ENCODE measurements at regions not wholly inside any gene's neighbourhood (a gene's known extent, or its start where the extent isn't known, plus 50 kb on each side); places are given as distances from the start of the nearest gene placed in this dataset.

DNA sequence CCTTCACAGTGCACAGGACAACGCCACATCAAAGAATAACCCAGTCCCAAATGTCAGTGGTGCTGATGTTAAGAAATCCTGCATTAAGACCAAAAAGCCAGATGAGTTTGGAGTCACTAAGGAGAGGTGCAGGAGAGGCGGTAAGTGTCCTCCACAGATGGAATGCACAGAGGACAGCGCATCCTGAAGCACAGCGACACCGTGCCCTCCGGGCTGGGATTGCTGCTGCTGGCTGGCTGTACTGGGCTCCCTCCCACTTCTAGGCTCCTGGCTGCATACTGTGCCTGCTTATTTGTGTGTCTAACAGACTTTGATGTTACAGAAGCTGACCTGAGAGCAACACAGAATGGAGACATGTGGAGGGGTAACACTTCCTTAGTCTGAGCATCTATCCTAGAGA, 325.6 kb upstream of the BOD1L1 start:
- TF ChIP-seq, protein P1, sequence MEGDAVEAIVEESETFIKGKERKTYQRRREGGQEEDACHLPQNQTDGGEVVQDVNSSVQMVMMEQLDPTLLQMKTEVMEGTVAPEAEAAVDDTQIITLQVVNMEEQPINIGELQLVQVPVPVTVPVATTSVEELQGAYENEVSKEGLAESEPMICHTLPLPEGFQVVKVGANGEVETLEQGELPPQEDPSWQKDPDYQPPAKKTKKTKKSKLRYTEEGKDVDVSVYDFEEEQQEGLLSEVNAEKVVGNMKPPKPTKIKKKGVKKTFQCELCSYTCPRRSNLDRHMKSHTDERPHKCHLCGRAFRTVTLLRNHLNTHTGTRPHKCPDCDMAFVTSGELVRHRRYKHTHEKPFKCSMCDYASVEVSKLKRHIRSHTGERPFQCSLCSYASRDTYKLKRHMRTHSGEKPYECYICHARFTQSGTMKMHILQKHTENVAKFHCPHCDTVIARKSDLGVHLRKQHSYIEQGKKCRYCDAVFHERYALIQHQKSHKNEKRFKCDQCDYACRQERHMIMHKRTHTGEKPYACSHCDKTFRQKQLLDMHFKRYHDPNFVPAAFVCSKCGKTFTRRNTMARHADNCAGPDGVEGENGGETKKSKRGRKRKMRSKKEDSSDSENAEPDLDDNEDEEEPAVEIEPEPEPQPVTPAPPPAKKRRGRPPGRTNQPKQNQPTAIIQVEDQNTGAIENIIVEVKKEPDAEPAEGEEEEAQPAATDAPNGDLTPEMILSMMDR (IDR thresholded peaks at IDR 0.05; ENCODE audit: extremely low read depth, low read depth, low read length) = no peak
- Histone ChIP-seq H2AFZ (ENCODE audit: low read length) (no peak overlapping the region), H3K36me3 (ENCODE audit: insufficient read depth, low read length) (no peaks in the 10 kb centered on the region), H3K27me3 (ENCODE audit: insufficient read depth, low read length) (no peaks in the 10 kb centered on the region), H3K4me2 (ENCODE audit: insufficient read depth, low read length) (no peak overlapping the region), H3K9me3 (ENCODE audit: low read depth, low read length) (no peaks in the 10 kb centered on the region), H3K4me3 (ENCODE audit: insufficient read depth, low read length) (no peak overlapping the region), H3K79me2 (ENCODE audit: insufficient read depth, low read length) (no peaks in the 10 kb centered on the region), H4K20me1 (ENCODE audit: insufficient read depth, low read length) (no peaks in the 10 kb centered on the region), H3K4me1 (ENCODE audit: insufficient read depth, low read length) (no peaks in the 10 kb centered on the region), H3K27ac (ENCODE audit: low read depth, low read length) (no peak overlapping the region)
- DNase-seq (ENCODE audit: insufficient read length, low spot score, missing footprints) = no peak

DNA sequence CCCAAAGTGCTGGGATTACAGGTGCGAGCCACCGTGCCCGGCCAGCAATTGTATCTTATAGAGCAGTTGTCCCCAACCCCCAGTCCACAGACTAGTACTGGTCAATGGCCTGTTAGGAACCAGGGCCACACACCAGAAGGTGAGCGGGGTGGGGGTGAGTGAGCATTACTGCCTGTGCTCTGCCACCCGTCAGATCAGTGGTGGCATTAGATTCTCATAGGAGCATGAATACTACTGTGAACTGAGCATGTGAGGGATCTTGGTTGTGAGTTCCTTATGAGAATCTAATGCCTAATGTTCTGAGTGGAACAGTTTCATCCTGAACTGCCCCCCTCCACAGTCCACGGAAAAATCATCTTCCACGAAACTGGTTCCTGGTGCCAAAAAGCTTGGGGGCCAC, 328.0 kb upstream of the BOD1L1 start:
- TF ChIP-seq, protein P1 (IDR thresholded peaks at IDR 0.05; ENCODE audit: extremely low read depth, low read depth, low read length) = no peak

DNA sequence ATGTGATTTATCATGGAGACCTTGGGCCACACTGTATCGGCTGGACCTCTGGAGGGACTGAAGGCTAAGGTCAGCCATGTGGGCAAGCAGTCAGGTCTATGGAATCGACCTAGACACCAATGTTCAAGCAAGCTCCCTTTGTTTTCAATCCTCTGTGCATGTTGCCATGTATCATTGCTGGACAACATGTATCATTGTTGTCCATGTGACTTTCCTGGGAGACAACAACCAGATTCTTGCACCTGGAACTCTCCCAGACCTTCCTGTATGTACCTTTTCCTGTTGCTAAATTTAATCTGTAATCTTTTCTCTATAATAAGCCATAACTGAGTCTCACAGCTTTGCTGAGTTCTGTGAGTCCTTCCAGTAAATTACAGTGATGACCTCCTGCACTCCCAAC, 329.4 kb upstream of the BOD1L1 start:
- Histone ChIP-seq H3K4me3 (ENCODE audit: insufficient read depth, low read length) (no peak overlapping the region), H3K9me3 (ENCODE audit: low read depth, low read length) (no peaks in the 10 kb centered on the region), H3K36me3 (ENCODE audit: insufficient read depth, low read length) (no peaks in the 10 kb centered on the region), H3K27ac (ENCODE audit: low read depth, low read length) (no peak overlapping the region), H3K27me3 (ENCODE audit: insufficient read depth, low read length) (no peaks in the 10 kb centered on the region), H3K79me2 (ENCODE audit: insufficient read depth, low read length) (no peaks in the 10 kb centered on the region), H3K4me1 (ENCODE audit: insufficient read depth, low read length) (no peaks in the 10 kb centered on the region), H3K4me2 (ENCODE audit: insufficient read depth, low read length) (no peak overlapping the region), H4K20me1 (ENCODE audit: insufficient read depth, low read length) (no peaks in the 10 kb centered on the region), H2AFZ (ENCODE audit: low read length) (no peak overlapping the region)
- no peak for DNase-seq (ENCODE audit: insufficient read length, low spot score, missing footprints)
- TF ChIP-seq, protein P1 (IDR thresholded peaks at IDR 0.05; ENCODE audit: extremely low read depth, low read depth, low read length) = no peak

More for the DNA sequence above, 328.0 kb upstream of the BOD1L1 start:
- H3K4me3 ChIP-seq (ENCODE audit: insufficient read depth, low read length) = no peak overlapping the region
- H4K20me1 ChIP-seq (ENCODE audit: insufficient read depth, low read length) = no peaks in the 10 kb centered on the region
- H3K27me3 ChIP-seq (ENCODE audit: insufficient read depth, low read length) = no peaks in the 10 kb centered on the region
- H3K79me2 ChIP-seq (ENCODE audit: insufficient read depth, low read length) = no peaks in the 10 kb centered on the region
- H3K27ac ChIP-seq (ENCODE audit: low read depth, low read length) = no peak overlapping the region
- no peak overlapping the region for H2AFZ ChIP-seq (ENCODE audit: low read length)
- no peaks in the 10 kb centered on the region for H3K4me1 ChIP-seq (ENCODE audit: insufficient read depth, low read length)
- no peak overlapping the region for H3K4me2 ChIP-seq (ENCODE audit: insufficient read depth, low read length)
- H3K9me3 ChIP-seq (ENCODE audit: low read depth, low read length) = no peaks in the 10 kb centered on the region
- no peaks in the 10 kb centered on the region for H3K36me3 ChIP-seq (ENCODE audit: insufficient read depth, low read length)
- no peak for DNase-seq (ENCODE audit: insufficient read length, low spot score, missing footprints)

DNA sequence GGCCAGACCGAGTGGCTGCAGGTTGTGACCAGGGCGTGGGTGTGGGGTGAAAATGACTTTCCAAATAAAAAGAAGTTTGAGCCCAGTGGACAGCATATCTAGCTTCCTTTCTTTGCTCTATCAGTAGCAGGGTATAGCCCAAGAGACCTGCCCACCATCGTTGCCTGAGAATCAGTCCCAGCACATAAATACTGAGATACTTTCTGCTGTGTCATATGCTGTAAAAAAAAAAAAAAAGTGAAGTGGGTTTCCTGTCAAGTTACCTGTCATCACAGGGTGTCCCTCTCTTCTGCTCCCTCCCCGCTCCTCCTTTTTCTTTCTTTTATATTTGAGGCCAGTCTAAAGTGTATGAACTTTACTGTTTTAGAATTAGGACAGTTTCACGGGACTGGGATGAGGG, 330.3 kb upstream of the BOD1L1 start:
- Histone ChIP-seq H3K4me2 (ENCODE audit: insufficient read depth, low read length) (no peak overlapping the region), H3K36me3 (ENCODE audit: insufficient read depth, low read length) (no peaks in the 10 kb centered on the region), H3K79me2 (ENCODE audit: insufficient read depth, low read length) (no peaks in the 10 kb centered on the region), H3K27me3 (ENCODE audit: insufficient read depth, low read length) (no peaks in the 10 kb centered on the region), H3K9me3 (ENCODE audit: low read depth, low read length) (no peaks in the 10 kb centered on the region), H4K20me1 (ENCODE audit: insufficient read depth, low read length) (no peaks in the 10 kb centered on the region), H3K4me1 (ENCODE audit: insufficient read depth, low read length) (no peaks in the 10 kb centered on the region), H2AFZ (ENCODE audit: low read length) (no peak overlapping the region), H3K27ac (ENCODE audit: low read depth, low read length) (no peak overlapping the region), H3K4me3 (ENCODE audit: insufficient read depth, low read length) (no peak overlapping the region)
- no peak for DNase-seq (ENCODE audit: insufficient read length, low spot score, missing footprints)
- TF ChIP-seq, protein P1 (IDR thresholded peaks at IDR 0.05; ENCODE audit: extremely low read depth, low read depth, low read length) = no peak
